ENCODE measurements at regions not wholly inside any gene's neighbourhood (a gene's known extent, or its start where the extent isn't known, plus 50 kb on each side); places are given as distances from the start of the nearest gene placed in this dataset.
A peak's percentile ranks its signal among the peaks of the same experiment; 100 is the strongest.

DNA sequence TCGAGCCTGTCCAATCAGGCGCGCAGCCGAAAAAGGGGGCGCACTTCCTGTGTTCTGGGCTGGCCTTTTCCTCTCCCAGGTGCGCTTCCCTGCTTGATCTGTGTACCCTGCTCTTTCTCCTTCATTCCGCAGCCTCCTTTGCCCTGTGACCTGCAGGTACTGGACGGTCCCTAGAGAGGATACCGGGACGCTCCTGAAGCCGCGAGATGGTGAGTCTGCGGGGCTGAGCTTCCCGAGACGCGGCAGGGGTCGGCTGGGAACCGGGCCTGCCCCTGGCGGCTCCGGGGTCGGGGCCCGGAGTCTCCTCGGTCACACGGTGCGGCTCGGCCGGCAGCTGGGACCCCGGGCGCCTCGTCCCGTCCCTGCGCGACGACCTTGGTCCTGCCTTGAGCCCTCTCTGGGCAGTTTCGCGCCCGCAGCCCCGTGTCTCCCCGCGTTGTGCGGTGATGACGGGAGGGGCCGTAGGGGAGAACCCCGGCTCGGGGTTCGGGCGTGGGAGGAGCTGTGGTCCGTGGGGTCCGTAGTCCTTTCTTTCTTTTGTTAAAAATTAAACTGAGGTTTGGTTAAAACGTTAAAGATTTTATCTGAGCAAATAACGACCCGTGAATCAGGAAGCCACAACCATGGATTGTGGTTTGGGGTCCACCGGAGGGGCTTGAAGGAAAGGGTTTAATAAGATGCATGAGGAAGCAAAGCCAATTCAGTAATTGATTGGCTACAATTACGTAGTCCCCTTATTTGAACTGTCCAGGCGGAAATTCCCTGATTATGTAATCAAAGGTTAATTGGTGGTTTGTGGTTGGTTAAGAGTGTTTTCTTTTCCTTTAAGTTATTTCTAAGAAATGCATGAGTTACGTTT lies 172.8 kb upstream of the ZNF267 start:
- POLR2A ChIA-PET (ENCODE audit: partially characterized antibody) = interaction anchor here (0.7 to 3.2 kb wide), 3 partner anchors 8 to 193 kb away, joined by 3 to 43 read pairs (median 3); partner anchors contain the start of gene RUSF1
- TF ChIP-seq TAF1 (IDR thresholded peaks at IDR 0.05; ENCODE audit: low read depth, low read length) = peak; percentile 83
- 0 out of 2 replicates have a peak, but pooled peaks have one; percentile 46 for TF ChIP-seq RBBP5 (IDR thresholded peaks at IDR 0.05; ENCODE audit: borderline replicate concordance, low read depth, low read length)
- peak; percentile 69; the same call in 1 of the 2 replicates for TF ChIP-seq CHD2 (IDR thresholded peaks at IDR 0.05; ENCODE audit: low read length)
- no peak for TF ChIP-seq SIRT6 (IDR thresholded peaks at IDR 0.05; ENCODE audit: low read length)
- no peak for TF ChIP-seq SUZ12 (IDR thresholded peaks at IDR 0.05; ENCODE audit: low read length)
- TF ChIP-seq BRCA1 (IDR thresholded peaks at IDR 0.05; ENCODE audit: low read depth, low read length) = no peak
- TF ChIP-seq, protein P1, sequence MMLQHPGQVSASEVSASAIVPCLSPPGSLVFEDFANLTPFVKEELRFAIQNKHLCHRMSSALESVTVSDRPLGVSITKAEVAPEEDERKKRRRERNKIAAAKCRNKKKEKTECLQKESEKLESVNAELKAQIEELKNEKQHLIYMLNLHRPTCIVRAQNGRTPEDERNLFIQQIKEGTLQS (IDR thresholded peaks at IDR 0.05; ENCODE audit: insufficient read depth, low read depth, low read length) = no peak
- no peak for TF ChIP-seq CHD1 (IDR thresholded peaks at IDR 0.05; ENCODE audit: low read depth, low read length)
- TF ChIP-seq KDM5A (IDR thresholded peaks at IDR 0.05; ENCODE audit: low read length) = no peak
- no peak for TF ChIP-seq NRF1 (IDR thresholded peaks at IDR 0.05; ENCODE audit: low read depth, low read length)

More for the DNA sequence above, 172.8 kb upstream of the ZNF267 start:
- no peak overlapping the region for H2BK15ac ChIP-seq (ENCODE audit: low read length)
- no peak overlapping the region for H3K4ac ChIP-seq (replicated peaks; ENCODE audit: insufficient read length, low read depth, low read length)
- H4K20me1 ChIP-seq (replicated peaks in 1 of 2; ENCODE audit: control insufficient read depth in 1 of 2, insufficient read depth in 2 of 2, low read length in 2 of 2) = peaks cover 0 to 9% of the 10 kb centered on the region in 2 experiments
- WGBS, 2 experiments (ENCODE audit: extremely low coverage in 1 of 2, insufficient coverage in 1 of 2, insufficient read length in 1 of 2, insufficient replicate concordance in 2 of 2, low coverage in 1 of 2, low lambda C conversion rate in 2 of 2, missing lambda C conversion rate in 1 of 2) = 2% methylated on average over 44 of the region's 56 CpGs; no CpG with 5 or more reads in 1 of the 2 experiments
- 0 out of 7 replicates have a peak, but pooled peaks cover 0 to 4% (median 0%) of the 10 kb centered on the region in 4 experiments for H3K4me1 ChIP-seq (replicated peaks in 1 of 4; ENCODE audit: control insufficient read depth in 3 of 4, insufficient read depth in 4 of 4, low read length in 3 of 4)
- peak overlapping the region; percentile 39 for H4K5ac ChIP-seq (ENCODE audit: insufficient read length, low read depth, low read length)
- no peak overlapping the region for H4K91ac ChIP-seq (replicated peaks; ENCODE audit: insufficient read length, low read length)
- no peak overlapping the region; the same call in 1 of the 2 replicates for H3K18ac ChIP-seq (ENCODE audit: extremely low read depth, low read length)
- H3K56ac ChIP-seq (replicated peaks; ENCODE audit: insufficient read length, low read depth, low read length) = no peak overlapping the region
- 0 out of 2 replicates have a peak overlapping the region, but pooled peaks have one; percentile 75 for H2BK12ac ChIP-seq (ENCODE audit: low read depth, low read length)
- peak overlapping the region; percentile 81 to 96 (median 90) for H3K4me3 ChIP-seq (ENCODE audit: extremely low read depth in 1 of 4, insufficient read depth in 2 of 4, low read depth in 3 of 4, low read length in 4 of 4)
- peaks cover 0 to 18% of the 10 kb centered on the region in 2 experiments; a peak in 3 of 4 replicates for H3K79me2 ChIP-seq (ENCODE audit: control insufficient read depth in 1 of 2, insufficient read depth in 2 of 2, low read length in 2 of 2)
- H3K23ac ChIP-seq (ENCODE audit: insufficient read length) = no peak overlapping the region
- H4K8ac ChIP-seq (ENCODE audit: extremely low read depth, insufficient read depth, low read length) = peak overlapping the region; percentile 81
- DNase-seq (ENCODE audit: low read depth in 1 of 2, low spot score in 2 of 2) = peak in 1 of 2 experiments; percentile 93
- H3K36me3 ChIP-seq (ENCODE audit: control insufficient read depth in 2 of 4, insufficient read depth in 4 of 4, low read length in 3 of 4) = peaks cover 17 to 27% (median 22%) of the 10 kb centered on the region in 4 experiments
- peaks cover 3% of the 10 kb centered on the region; the same call in 1 of the 2 replicates for H3K23me2 ChIP-seq (ENCODE audit: low read depth, low read length)
- no peaks in the 10 kb centered on the region for H3K9me3 ChIP-seq (ENCODE audit: insufficient read depth in 2 of 2, low read depth in 1 of 2, low read length in 1 of 2)
- 0 out of 2 replicates have a peak overlapping the region, but pooled peaks have one; percentile 85 for H2AFZ ChIP-seq (ENCODE audit: low read length)
- CTCF ChIA-PET (ENCODE audit: partially characterized antibody) = interaction anchor here (1.0 kb wide), 1 partner anchor 10 kb away, joined by 8 read pairs; no protein-coding TSS in a partner anchor
- H2BK120ac ChIP-seq (replicated peaks; ENCODE audit: low read depth, low read length) = no peak overlapping the region
- no peak overlapping the region for H2AK5ac ChIP-seq (ENCODE audit: low read depth, low read length)
- H3K14ac ChIP-seq (ENCODE audit: insufficient read length) = no peak overlapping the region
- H2BK20ac ChIP-seq (ENCODE audit: low read length) = no peak overlapping the region
- peak overlapping the region in 3 of 4 experiments; percentile 49 to 71 (median 67); a peak in 5 of 7 replicates for H3K9ac ChIP-seq (replicated peaks in 1 of 4; ENCODE audit: extremely low read depth in 1 of 4, low read depth in 3 of 4, low read length in 3 of 4)
- peaks cover 0 to 3% (median 0%) of the 10 kb centered on the region in 4 experiments; a peak in 1 of 7 replicates for H3K27me3 ChIP-seq (replicated peaks in 1 of 4; ENCODE audit: control insufficient read depth in 3 of 4, extremely low read depth in 1 of 4, insufficient read depth in 3 of 4, low read length in 3 of 4)
- H3K27ac ChIP-seq (ENCODE audit: low read depth, low read length) = peak overlapping the region; percentile 19; the same call in 1 of the 2 replicates
- H3K79me1 ChIP-seq (ENCODE audit: low read depth, low read length) = peaks cover 6% of the 10 kb centered on the region
- peak overlapping the region; percentile 49; the same call in 1 of the 2 replicates for H2BK5ac ChIP-seq (ENCODE audit: low read depth, low read length)
- peak overlapping the region; percentile 53 to 77 for H3K4me2 ChIP-seq (ENCODE audit: insufficient read depth in 1 of 2, low read depth in 2 of 2, low read length in 2 of 2)
- FAIRE-seq = no peak
